ENCODE measurements at regions not wholly inside any gene's neighbourhood (a gene's known extent, or its start where the extent isn't known, plus 50 kb on each side); places are given as distances from the start of the nearest gene placed in this dataset.
"Not testable (repeated sequence)": the region's sequence is repeated elsewhere in the genome, so short reads cannot be mapped to it uniquely, and the experiment has no call there.

- Histone ChIP-seq H2AFZ (ENCODE audit: low read length, unreplicated experiment) (no peak overlapping the region), H3K36me3 (ENCODE audit: insufficient read depth, low read length) (no peaks in the 10 kb centered on the region), H3K27me3 (ENCODE audit: insufficient read depth, low read length) (no peaks in the 10 kb centered on the region), H3K4me1 (ENCODE audit: control insufficient read depth, insufficient read depth, low read length, unreplicated experiment) (peaks cover 5% of the 10 kb centered on the region), H3K27ac (ENCODE audit: low read depth, low read length) (no peak overlapping the region), H3K4me3 (ENCODE audit: low read depth, low read length) (no peak overlapping the region), H3K79me2 (ENCODE audit: control insufficient read depth, insufficient read depth, low read length, unreplicated experiment) (no peaks in the 10 kb centered on the region)
Measured at GRCh38 chr5:67549947-67550346, 353.3 kb upstream of the CD180 start.

GRCh38 chr5:67549296-67549618 lies 352.7 kb upstream of the CD180 start:
- peaks cover 5% of the 10 kb centered on the region for H3K4me1 ChIP-seq (ENCODE audit: control insufficient read depth, insufficient read depth, low read length, unreplicated experiment)
- H3K27me3 ChIP-seq (ENCODE audit: insufficient read depth, low read length), result no peaks in the 10 kb centered on the region
- H3K36me3 ChIP-seq (ENCODE audit: insufficient read depth, low read length), result no peaks in the 10 kb centered on the region
- H2AFZ ChIP-seq (ENCODE audit: low read length, unreplicated experiment), result no peak overlapping the region
- H3K27ac ChIP-seq (ENCODE audit: low read depth, low read length), result no peak overlapping the region
- H3K4me3 ChIP-seq (ENCODE audit: low read depth, low read length), result no peak overlapping the region
- no peaks in the 10 kb centered on the region for H3K79me2 ChIP-seq (ENCODE audit: control insufficient read depth, insufficient read depth, low read length, unreplicated experiment)

- H3K4me1 ChIP-seq (ENCODE audit: control insufficient read depth, insufficient read depth, low read length, unreplicated experiment), result peaks cover 5% of the 10 kb centered on the region
- peak overlapping the region; percentile 46 for H3K4me3 ChIP-seq (ENCODE audit: low read depth, low read length)
- no peak overlapping the region for H3K27ac ChIP-seq (ENCODE audit: low read depth, low read length)
- no peaks in the 10 kb centered on the region for H3K79me2 ChIP-seq (ENCODE audit: control insufficient read depth, insufficient read depth, low read length, unreplicated experiment)
- H3K36me3 ChIP-seq (ENCODE audit: insufficient read depth, low read length), result no peaks in the 10 kb centered on the region
- peak overlapping the region; percentile 66 for H2AFZ ChIP-seq (ENCODE audit: low read length, unreplicated experiment)
- no peaks in the 10 kb centered on the region for H3K27me3 ChIP-seq (ENCODE audit: insufficient read depth, low read length)
Measured at GRCh38 chr5:67548520-67549295, 352.1 kb upstream of the CD180 start.

DNA sequence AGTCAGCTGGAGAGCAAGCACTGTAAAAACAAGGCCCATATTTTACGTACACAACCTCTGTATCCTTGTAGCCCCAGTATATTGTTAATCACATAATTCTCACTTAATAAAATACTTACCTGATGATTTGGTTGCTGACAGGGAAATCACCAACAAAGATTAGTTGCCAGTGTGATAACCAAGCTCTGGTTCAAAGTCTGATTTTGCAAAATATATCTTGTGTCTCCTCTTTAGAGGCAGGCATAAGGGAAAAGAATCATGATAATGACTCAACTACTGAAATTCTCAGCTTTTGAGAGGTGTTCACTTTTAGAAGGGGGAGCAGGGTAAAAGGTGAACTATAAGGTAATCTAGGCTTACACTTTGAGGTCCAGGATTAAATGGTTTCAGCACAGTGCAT lies 351.1 kb upstream of the CD180 start:
- Histone ChIP-seq H3K4me1 (ENCODE audit: control insufficient read depth, insufficient read depth, low read length, unreplicated experiment) (peaks cover 13% of the 10 kb centered on the region), H2AFZ (ENCODE audit: low read length, unreplicated experiment) (no peak overlapping the region), H3K4me3 (ENCODE audit: low read depth, low read length) (no peak overlapping the region), H3K36me3 (ENCODE audit: insufficient read depth, low read length) (no peaks in the 10 kb centered on the region), H3K27ac (ENCODE audit: low read depth, low read length) (no peak overlapping the region), H3K27me3 (ENCODE audit: insufficient read depth, low read length) (no peaks in the 10 kb centered on the region), H3K79me2 (ENCODE audit: control insufficient read depth, insufficient read depth, low read length, unreplicated experiment) (no peaks in the 10 kb centered on the region)

DNA sequence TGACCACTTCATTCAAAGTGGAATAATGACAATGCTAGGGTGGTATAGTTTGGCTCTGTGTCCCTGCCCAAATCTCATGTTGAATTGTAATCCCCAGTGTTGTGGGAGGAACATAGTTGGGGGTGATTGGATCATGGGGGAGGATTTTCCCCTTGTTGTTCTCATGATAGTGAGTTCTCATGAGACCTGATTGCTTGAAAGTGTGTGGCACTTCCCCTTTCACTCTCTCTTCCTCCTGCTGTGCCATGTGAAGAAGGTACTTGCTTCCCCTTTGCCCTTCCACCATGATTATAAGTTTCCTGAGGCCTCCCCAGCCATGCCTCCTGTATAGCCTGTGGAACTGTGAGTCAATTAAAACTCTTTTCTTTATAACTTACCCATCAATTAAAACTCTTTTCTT lies 348.3 kb upstream of the CD180 start:
- peaks cover 13% of the 10 kb centered on the region for H3K4me1 ChIP-seq (ENCODE audit: control insufficient read depth, insufficient read depth, low read length, unreplicated experiment)
- not testable (repeated sequence) for H3K79me2 ChIP-seq (ENCODE audit: control insufficient read depth, insufficient read depth, low read length, unreplicated experiment); H3K4me3 ChIP-seq (ENCODE audit: low read depth, low read length); H3K36me3 ChIP-seq (ENCODE audit: insufficient read depth, low read length); H2AFZ ChIP-seq (ENCODE audit: low read length, unreplicated experiment); H3K27me3 ChIP-seq (ENCODE audit: insufficient read depth, low read length); H3K27ac ChIP-seq (ENCODE audit: low read depth, low read length)

- H3K36me3 ChIP-seq (ENCODE audit: insufficient read depth, low read length), result no peaks in the 10 kb centered on the region
- peaks cover 13% of the 10 kb centered on the region for H3K4me1 ChIP-seq (ENCODE audit: control insufficient read depth, insufficient read depth, low read length, unreplicated experiment)
- no peaks in the 10 kb centered on the region for H3K27me3 ChIP-seq (ENCODE audit: insufficient read depth, low read length)
- no peaks in the 10 kb centered on the region for H3K79me2 ChIP-seq (ENCODE audit: control insufficient read depth, insufficient read depth, low read length, unreplicated experiment)
- no peak overlapping the region for H3K4me3 ChIP-seq (ENCODE audit: low read depth, low read length)
- H3K27ac ChIP-seq (ENCODE audit: low read depth, low read length), result no peak overlapping the region
- H2AFZ ChIP-seq (ENCODE audit: low read length, unreplicated experiment), result no peak overlapping the region
Measured at GRCh38 chr5:67543720-67544270, 347.2 kb upstream of the CD180 start.

DNA sequence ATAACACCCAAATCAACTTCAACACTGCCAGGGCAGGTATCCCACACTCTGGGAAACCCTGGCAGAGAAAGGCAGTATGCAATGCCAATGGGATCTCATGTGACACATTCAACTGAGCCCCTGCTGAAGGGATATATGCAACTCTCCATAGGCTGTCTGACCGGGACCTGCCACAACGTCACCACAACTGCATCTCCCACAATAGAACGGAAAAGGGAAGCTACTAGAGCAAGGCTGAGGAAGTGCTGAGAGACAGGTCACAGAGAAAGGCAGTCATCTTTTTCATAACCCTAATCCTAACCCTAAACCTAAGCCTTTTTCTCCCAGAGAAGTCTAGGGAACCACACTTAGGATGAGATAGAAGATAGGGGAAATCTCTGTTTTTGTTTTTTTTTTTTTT lies 345.9 kb upstream of the CD180 start:
- Histone ChIP-seq H3K4me3 (ENCODE audit: low read depth, low read length) (no peak overlapping the region), H3K79me2 (ENCODE audit: control insufficient read depth, insufficient read depth, low read length, unreplicated experiment) (no peaks in the 10 kb centered on the region), H2AFZ (ENCODE audit: low read length, unreplicated experiment) (no peak overlapping the region), H3K36me3 (ENCODE audit: insufficient read depth, low read length) (no peaks in the 10 kb centered on the region), H3K4me1 (ENCODE audit: control insufficient read depth, insufficient read depth, low read length, unreplicated experiment) (peaks cover 14% of the 10 kb centered on the region), H3K27me3 (ENCODE audit: insufficient read depth, low read length) (no peaks in the 10 kb centered on the region), H3K27ac (ENCODE audit: low read depth, low read length) (no peak overlapping the region)

DNA sequence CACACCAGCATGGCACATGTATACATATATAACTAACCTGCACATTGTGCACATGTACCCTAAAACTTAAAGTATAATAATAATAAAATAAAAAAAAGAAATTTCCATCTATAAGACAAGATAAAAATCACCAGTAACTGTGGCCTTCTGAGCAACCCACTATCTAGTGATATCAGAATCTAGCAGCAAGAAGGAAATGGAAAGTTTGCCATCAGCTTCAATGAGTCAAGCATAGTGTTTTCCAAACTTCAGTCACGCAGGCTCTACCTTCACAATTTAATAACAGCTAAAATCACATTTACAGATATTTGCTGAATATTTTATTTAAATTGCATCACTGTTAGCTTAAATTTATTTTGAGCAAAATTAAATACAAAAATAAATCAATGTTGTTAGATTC lies 345.3 kb upstream of the CD180 start:
- Histone ChIP-seq H3K36me3 (ENCODE audit: insufficient read depth, low read length) (no peaks in the 10 kb centered on the region), H3K4me1 (ENCODE audit: control insufficient read depth, insufficient read depth, low read length, unreplicated experiment) (peaks cover 18% of the 10 kb centered on the region), H2AFZ (ENCODE audit: low read length, unreplicated experiment) (no peak overlapping the region), H3K27ac (ENCODE audit: low read depth, low read length) (no peak overlapping the region), H3K79me2 (ENCODE audit: control insufficient read depth, insufficient read depth, low read length, unreplicated experiment) (no peaks in the 10 kb centered on the region), H3K4me3 (ENCODE audit: low read depth, low read length) (no peak overlapping the region), H3K27me3 (ENCODE audit: insufficient read depth, low read length) (no peaks in the 10 kb centered on the region)

GRCh38 chr5:67538855-67539506 lies 342.4 kb upstream of the CD180 start:
- H3K36me3 ChIP-seq (ENCODE audit: insufficient read depth, low read length), result no peaks in the 10 kb centered on the region
- H3K4me1 ChIP-seq (ENCODE audit: control insufficient read depth, insufficient read depth, low read length, unreplicated experiment), result peaks cover 21% of the 10 kb centered on the region
- H2AFZ ChIP-seq (ENCODE audit: low read length, unreplicated experiment), result no peak overlapping the region
- H3K27ac ChIP-seq (ENCODE audit: low read depth, low read length), result no peak overlapping the region
- no peaks in the 10 kb centered on the region for H3K79me2 ChIP-seq (ENCODE audit: control insufficient read depth, insufficient read depth, low read length, unreplicated experiment)
- no peaks in the 10 kb centered on the region for H3K27me3 ChIP-seq (ENCODE audit: insufficient read depth, low read length)
- no peak overlapping the region for H3K4me3 ChIP-seq (ENCODE audit: low read depth, low read length)

GRCh38 chr5:67537439-67538148 lies 341.0 kb upstream of the CD180 start:
- Histone ChIP-seq H2AFZ (ENCODE audit: low read length, unreplicated experiment) (peak overlapping the region; percentile 56), H3K36me3 (ENCODE audit: insufficient read depth, low read length) (no peaks in the 10 kb centered on the region), H3K4me3 (ENCODE audit: low read depth, low read length) (peak overlapping the region; percentile 63), H3K79me2 (ENCODE audit: control insufficient read depth, insufficient read depth, low read length, unreplicated experiment) (no peaks in the 10 kb centered on the region), H3K27me3 (ENCODE audit: insufficient read depth, low read length) (no peaks in the 10 kb centered on the region), H3K27ac (ENCODE audit: low read depth, low read length) (no peak overlapping the region), H3K4me1 (ENCODE audit: control insufficient read depth, insufficient read depth, low read length, unreplicated experiment) (peaks cover 14% of the 10 kb centered on the region)
